Suprapubic skin (tissue), 4 donors: ENCODE measurements at regions not wholly inside any gene's neighbourhood (a gene's known extent, or its start where the extent isn't known, plus 50 kb on each side); places are given as distances from the start of the nearest gene placed in this dataset.

Experiments
- CTCF ChIP-seq, 2 donors: fragments of 200-600 bp in 1 of 2; fragments of 450-650 bp in 1 of 2; sonication (generic) in 1 of 2; IDR thresholded peaks; one replicate each; pipeline ENCODE4 v1.5.1; 2016 to 2019; ENCODE audit warnings: antibody characterized with exemption in 2 of 2, mild to moderate bottlenecking in 1 of 2, moderate library complexity in 1 of 2
- EP300 ChIP-seq: sonication (generic); formaldehyde crosslinking; IDR thresholded peaks from one replicate; pipeline ENCODE4 v1.6.1; 2017; ENCODE audit warnings: antibody characterized with exemption
- POLR2A ChIP-seq, 2 donors: fragments of 450-650 bp; IDR thresholded peaks; one replicate each; pipeline ENCODE4 v1.6.1; 2017; ENCODE audit warnings: antibody characterized with exemption in 2 of 2, mild to moderate bottlenecking in 2 of 2, moderate library complexity in 2 of 2
- POLR2AphosphoS5 ChIP-seq, 3 donors: sonication (generic); formaldehyde crosslinking; IDR thresholded peaks; one replicate each; pipeline ENCODE4 v1.6.1; 2017; ENCODE audit warnings: antibody characterized with exemption in 3 of 3

- TF ChIP-seq CTCF (IDR thresholded peaks at IDR 0.05) (no peak), POLR2A (IDR thresholded peaks at IDR 0.05) (no peak), EP300 (no peak), POLR2AphosphoS5 (IDR thresholded peaks at IDR 0.05) (no peak)
Observed at GRCh38 chr2:163062524-163062923, 224.0 kb upstream of the KCNH7 start.
